GM23338 (cell line): ENCODE measurements at regions not wholly inside any gene's neighbourhood (a gene's known extent, or its start where the extent isn't known, plus 50 kb on each side); places are given as distances from the start of the nearest gene placed in this dataset.
A peak's percentile ranks its signal among the peaks of the same experiment; 100 is the strongest.

Experiments used
- ATAC-seq: fragments of 200-7000 bp; cut with Tn5 transposase; 3 replicates; pipeline ENCODE4 v1.9.1; 2020
- DNase-seq: peaks from one replicate; pipeline ENCODE4 v3.0.0-alpha.2; 2015; ENCODE audit warnings: low spot score
- H2AFZ ChIP-seq: fragments of 200-600 bp; sonication (generic); 2 replicates; pipeline ENCODE4 v1.8.0; 2016; ENCODE audit warnings: antibody characterized with exemption, mild to moderate bottlenecking, moderate library complexity
- H3F3A ChIP-seq: fragments of 200-600 bp; sonication (generic); replicated peaks from 2 replicates; pipeline ENCODE4 v1.8.0; 2017; ENCODE audit warnings: antibody characterized with exemption, mixed run types, low read depth
- H3K27ac ChIP-seq: fragments of 200-600 bp; sonication (generic); 2 replicates; pipeline ENCODE4 v1.6.1; 2016; ENCODE audit warnings: low read depth
- H3K27me3 ChIP-seq: fragments of 200-600 bp; sonication (generic); 2 replicates; pipeline ENCODE4 v1.8.0; 2016; ENCODE audit warnings: mild to moderate bottlenecking, mixed run types, moderate library complexity; ENCODE audit not compliant: insufficient read depth
- H3K36me3 ChIP-seq: fragments of 200-600 bp; sonication (generic); 2 replicates; pipeline ENCODE4 v1.8.0; 2016; ENCODE audit warnings: mild to moderate bottlenecking; ENCODE audit not compliant: insufficient read depth
- H3K4me1 ChIP-seq: fragments of 200-600 bp; sonication (generic); 2 replicates; pipeline ENCODE4 v1.8.0; 2016; ENCODE audit warnings: mild to moderate bottlenecking, moderate library complexity; ENCODE audit not compliant: insufficient read depth
- H3K4me2 ChIP-seq: fragments of 200-600 bp; sonication (generic); 2 replicates; pipeline ENCODE4 v1.7.1; 2017; ENCODE audit warnings: mixed run types
- H3K4me3 ChIP-seq: fragments of 200-600 bp; sonication (generic); 2 replicates; pipeline ENCODE4 v1.6.1; 2016; ENCODE audit warnings: mixed run types
- H3K79me2 ChIP-seq: fragments of 200-600 bp; sonication (generic); replicated peaks from 2 replicates; pipeline ENCODE4 v1.8.0; 2017; ENCODE audit warnings: mild to moderate bottlenecking; ENCODE audit not compliant: insufficient read depth
- H3K9me2 ChIP-seq: fragments of 200-600 bp; sonication (generic); 2 replicates; pipeline ENCODE4 v1.8.0; 2017; ENCODE audit not compliant: insufficient read depth
- H4K20me1 ChIP-seq: fragments of 200-600 bp; sonication (generic); replicated peaks from 2 replicates; pipeline ENCODE4 v1.8.0; 2017; ENCODE audit warnings: mild to moderate bottlenecking; ENCODE audit not compliant: insufficient read depth
- H3K27ac Mint-ChIP-seq: 2 replicates; pipeline ENCODE4 v1.8.0; 2020; ENCODE audit warnings: inconsistent platforms, mild to moderate bottlenecking, moderate library complexity, mixed read lengths
- H3K27me3 Mint-ChIP-seq: 3 replicates; pipeline ENCODE4 v1.8.0; 2022; ENCODE audit warnings: low read depth, mild to moderate bottlenecking, moderate library complexity, mixed read lengths, inconsistent platforms; ENCODE audit not compliant: insufficient read depth, poor library complexity
- H3K36me3 Mint-ChIP-seq: 3 replicates; pipeline ENCODE4 v1.8.0; 2021; ENCODE audit warnings: low read depth, mild to moderate bottlenecking, inconsistent platforms, moderate library complexity, mixed read lengths
- H3K4me1 Mint-ChIP-seq: 3 replicates; pipeline ENCODE4 v1.8.0; 2020; ENCODE audit warnings: mild to moderate bottlenecking, inconsistent platforms, mixed read lengths
- H3K4me3 Mint-ChIP-seq: 3 replicates; pipeline ENCODE4 v1.8.0; 2021; ENCODE audit warnings: moderate library complexity, mild to moderate bottlenecking, inconsistent platforms, mixed read lengths
- H3K9me3 Mint-ChIP-seq: 3 replicates; pipeline ENCODE4 v1.8.0; 2020; ENCODE audit warnings: moderate library complexity, mild to moderate bottlenecking, inconsistent platforms, mixed read lengths
- CTCF ChIP-seq, 2 experiments: fragments of 200-600 bp in 1 of 2; sonication (generic) in 1 of 2; conservative IDR thresholded peaks; 2 replicates each; pipeline versions ENCODE4 v1.5.1 to v1.6.1; 2016 to 2017; ENCODE audit warnings: antibody characterized with exemption in 2 of 2, low read depth in 2 of 2, mild to moderate bottlenecking in 2 of 2, moderate library complexity in 1 of 2
- ETS1 ChIP-seq: IDR thresholded peaks from 2 replicates; pipeline ENCODE4 v1.6.1; 2016; ENCODE audit warnings: antibody characterized with exemption
- EZH2 ChIP-seq: fragments of 200-600 bp; sonication (generic); IDR thresholded peaks from one replicate; pipeline ENCODE4 v1.8.0; 2017; ENCODE audit warnings: antibody characterized with exemption, mild to moderate bottlenecking, low read depth; ENCODE audit not compliant: unreplicated experiment
- JUNB ChIP-seq: IDR thresholded peaks from one replicate; pipeline ENCODE4 v1.6.1; 2016; ENCODE audit warnings: antibody characterized with exemption; ENCODE audit not compliant: unreplicated experiment
- NANOG ChIP-seq: IDR thresholded peaks from 2 replicates; pipeline ENCODE4 v1.6.1; 2016; ENCODE audit warnings: antibody characterized with exemption, borderline replicate concordance
- POLR2AphosphoS5 ChIP-seq: IDR thresholded peaks from 2 replicates; pipeline ENCODE4 v1.6.1; 2016; ENCODE audit warnings: antibody characterized with exemption, low read depth
- STAT1 ChIP-seq: IDR thresholded peaks from one replicate; pipeline ENCODE4 v1.6.1; 2016; ENCODE audit warnings: antibody characterized with exemption; ENCODE audit not compliant: unreplicated experiment
- ZNF114 ChIP-seq: fragments of 250-450 bp; sonication (Bioruptor Pico); IDR thresholded peaks from 2 replicates; pipeline ENCODE4 v1.5.0; 2020; ENCODE audit warnings: mild to moderate bottlenecking, moderate library complexity
- ZNF331 ChIP-seq: fragments of 250-450 bp; sonication (Bioruptor Pico); IDR thresholded peaks from 2 replicates; pipeline ENCODE4 v1.5.0; 2020; ENCODE audit warnings: low read depth, mild to moderate bottlenecking, moderate library complexity
- TF ChIP-seq, protein P1 (sequence below): IDR thresholded peaks from one replicate; pipeline ENCODE4 v1.6.1; 2018; ENCODE audit warnings: antibody characterized with exemption; ENCODE audit not compliant: unreplicated experiment

- TF ChIP-seq ZNF114 (CRISPR knock-in tag) (no peak), JUNB (no peak), STAT1 (no peak), ZNF331 (CRISPR knock-in tag) (no peak), ETS1 (no peak)
- TF ChIP-seq, protein P1, sequence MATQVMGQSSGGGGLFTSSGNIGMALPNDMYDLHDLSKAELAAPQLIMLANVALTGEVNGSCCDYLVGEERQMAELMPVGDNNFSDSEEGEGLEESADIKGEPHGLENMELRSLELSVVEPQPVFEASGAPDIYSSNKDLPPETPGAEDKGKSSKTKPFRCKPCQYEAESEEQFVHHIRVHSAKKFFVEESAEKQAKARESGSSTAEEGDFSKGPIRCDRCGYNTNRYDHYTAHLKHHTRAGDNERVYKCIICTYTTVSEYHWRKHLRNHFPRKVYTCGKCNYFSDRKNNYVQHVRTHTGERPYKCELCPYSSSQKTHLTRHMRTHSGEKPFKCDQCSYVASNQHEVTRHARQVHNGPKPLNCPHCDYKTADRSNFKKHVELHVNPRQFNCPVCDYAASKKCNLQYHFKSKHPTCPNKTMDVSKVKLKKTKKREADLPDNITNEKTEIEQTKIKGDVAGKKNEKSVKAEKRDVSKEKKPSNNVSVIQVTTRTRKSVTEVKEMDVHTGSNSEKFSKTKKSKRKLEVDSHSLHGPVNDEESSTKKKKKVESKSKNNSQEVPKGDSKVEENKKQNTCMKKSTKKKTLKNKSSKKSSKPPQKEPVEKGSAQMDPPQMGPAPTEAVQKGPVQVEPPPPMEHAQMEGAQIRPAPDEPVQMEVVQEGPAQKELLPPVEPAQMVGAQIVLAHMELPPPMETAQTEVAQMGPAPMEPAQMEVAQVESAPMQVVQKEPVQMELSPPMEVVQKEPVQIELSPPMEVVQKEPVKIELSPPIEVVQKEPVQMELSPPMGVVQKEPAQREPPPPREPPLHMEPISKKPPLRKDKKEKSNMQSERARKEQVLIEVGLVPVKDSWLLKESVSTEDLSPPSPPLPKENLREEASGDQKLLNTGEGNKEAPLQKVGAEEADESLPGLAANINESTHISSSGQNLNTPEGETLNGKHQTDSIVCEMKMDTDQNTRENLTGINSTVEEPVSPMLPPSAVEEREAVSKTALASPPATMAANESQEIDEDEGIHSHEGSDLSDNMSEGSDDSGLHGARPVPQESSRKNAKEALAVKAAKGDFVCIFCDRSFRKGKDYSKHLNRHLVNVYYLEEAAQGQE = no peak
- H3K36me3 Mint-ChIP-seq = no peaks in the 10 kb centered on the region
- Histone ChIP-seq H3K4me1 (peaks cover 13% of the 10 kb centered on the region), H3K9me2 (no peaks in the 10 kb centered on the region; the same call in 1 of the 2 replicates), H4K20me1 (no peaks in the 10 kb centered on the region), H3K36me3 (no peaks in the 10 kb centered on the region), H3K4me2 (no peak overlapping the region), H3K79me2 (no peaks in the 10 kb centered on the region), H3K27me3 (no peaks in the 10 kb centered on the region), H3F3A (no peaks in the 10 kb centered on the region), H2AFZ (no peak overlapping the region), H3K27ac (no peak overlapping the region), H3K4me3 (no peak overlapping the region)
- H3K27me3 Mint-ChIP-seq = peaks cover 3% of the 10 kb centered on the region
- no peaks in the 10 kb centered on the region for H3K9me3 Mint-ChIP-seq
- no peak for ATAC-seq
- H3K4me3 Mint-ChIP-seq = no peak overlapping the region
- H3K27ac Mint-ChIP-seq = no peak overlapping the region
- peaks cover 13% of the 10 kb centered on the region for H3K4me1 Mint-ChIP-seq
- DNase-seq = no peak
Measured at GRCh38 chr1:91153341-91153740, 131.5 kb upstream of the ZNF644 start.

DNA sequence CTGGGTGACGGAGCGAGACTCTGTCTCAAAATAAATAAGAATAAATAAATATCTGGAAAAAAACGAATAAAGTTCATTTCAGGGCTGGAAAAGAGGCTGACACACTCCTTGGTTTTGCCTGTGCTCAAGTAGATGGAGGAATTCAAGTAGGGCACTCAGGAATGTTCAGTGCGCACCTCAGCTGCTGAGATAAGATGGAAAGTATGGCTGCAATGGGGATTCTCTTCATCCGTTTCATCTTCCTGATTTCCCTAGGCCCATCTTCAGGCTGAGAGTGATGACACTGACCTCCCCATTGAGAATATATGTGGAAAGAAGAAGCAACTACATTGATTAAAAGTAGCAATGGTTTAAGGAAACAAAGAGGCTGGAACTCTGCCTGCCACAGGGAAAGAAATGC lies 130.5 kb upstream of the ZNF644 start:
- peaks cover 16% of the 10 kb centered on the region for H3K4me1 Mint-ChIP-seq
- H3K27ac Mint-ChIP-seq = no peak overlapping the region
- no peak for TF ChIP-seq POLR2AphosphoS5
- TF ChIP-seq JUNB = no peak
- no peak for TF ChIP-seq NANOG
- no peak for TF ChIP-seq EZH2
- no peak for TF ChIP-seq CTCF (conservative IDR thresholded peaks at IDR 0.05; ENCODE audit: low read depth in 2 of 2)
- no peak for TF ChIP-seq ETS1
- no peak for TF ChIP-seq ZNF331 (CRISPR knock-in tag)

More for the DNA sequence above, 130.5 kb upstream of the ZNF644 start:
- no peak for ATAC-seq
- H3K27me3 ChIP-seq = no peaks in the 10 kb centered on the region
- H4K20me1 ChIP-seq = no peaks in the 10 kb centered on the region
- peak overlapping the region; percentile 74; the same call in 1 of the 2 replicates for H2AFZ ChIP-seq
- no peak for DNase-seq
- no peaks in the 10 kb centered on the region for H3K9me2 ChIP-seq
- no peak overlapping the region for H3K27ac ChIP-seq
- H3K79me2 ChIP-seq = no peaks in the 10 kb centered on the region
- H3K36me3 ChIP-seq = no peaks in the 10 kb centered on the region
- no peak overlapping the region for H3K4me3 ChIP-seq
- H3K4me2 ChIP-seq = no peak overlapping the region
- Mint-ChIP-seq H3K27me3 (peaks cover 3% of the 10 kb centered on the region), H3K9me3 (no peaks in the 10 kb centered on the region), H3K36me3 (no peaks in the 10 kb centered on the region), H3K4me3 (no peak overlapping the region)
- H3K4me1 ChIP-seq = peaks cover 13% of the 10 kb centered on the region
- H3F3A ChIP-seq = no peaks in the 10 kb centered on the region
